Muscle of arm (tissue), 1 donor: ENCODE measurements at regions not wholly inside any gene's neighbourhood (a gene's known extent, or its start where the extent isn't known, plus 50 kb on each side); places are given as distances from the start of the nearest gene placed in this dataset.

Experiments used
- DNase-seq: peaks from one replicate; pipeline ENCODE4 v3.0.0-alpha.2; 2013

DNA sequence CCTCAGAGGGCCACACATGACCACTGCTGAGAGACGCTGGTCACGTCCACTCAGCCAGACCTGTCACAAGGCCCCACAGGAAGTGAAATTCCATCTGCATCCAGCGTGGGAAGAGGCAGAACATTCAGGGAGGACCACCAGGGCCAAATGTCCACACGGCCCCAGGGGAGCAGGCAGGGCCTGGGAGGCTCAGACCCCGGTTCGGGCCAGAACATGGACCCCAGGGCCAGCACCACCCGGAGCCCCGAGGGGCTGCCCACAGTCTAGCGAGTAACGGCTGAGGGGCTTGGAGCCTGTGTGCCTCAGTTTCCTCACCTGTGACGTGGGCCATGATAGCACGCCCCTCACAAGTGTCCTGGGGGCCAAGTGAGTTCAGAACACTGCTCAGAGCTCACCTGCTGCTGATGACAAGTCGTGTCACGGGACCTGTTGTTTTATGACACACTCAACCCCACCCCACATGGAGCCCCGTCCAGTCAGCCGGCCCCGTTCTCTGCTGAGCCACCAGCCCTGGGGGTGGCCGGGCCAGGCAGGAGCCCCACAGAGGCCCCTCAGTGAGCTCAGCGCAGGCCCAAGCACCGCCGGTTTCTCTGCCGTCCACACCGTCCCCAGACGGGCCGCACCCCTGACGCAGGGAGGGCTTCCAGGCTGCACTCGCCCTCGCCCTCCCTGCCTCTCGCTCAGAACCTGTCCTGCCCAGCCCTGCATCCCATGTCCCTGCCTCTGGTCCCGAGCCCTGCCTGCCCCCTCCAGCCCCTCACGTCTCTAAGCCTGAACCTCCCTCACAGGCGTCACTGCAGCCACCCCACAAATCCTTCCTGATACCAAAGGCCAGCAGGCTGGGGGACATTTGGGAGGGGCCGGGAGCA is 79.5 kb upstream of the GALNT9 start:
- DNase-seq: no peak

DNA sequence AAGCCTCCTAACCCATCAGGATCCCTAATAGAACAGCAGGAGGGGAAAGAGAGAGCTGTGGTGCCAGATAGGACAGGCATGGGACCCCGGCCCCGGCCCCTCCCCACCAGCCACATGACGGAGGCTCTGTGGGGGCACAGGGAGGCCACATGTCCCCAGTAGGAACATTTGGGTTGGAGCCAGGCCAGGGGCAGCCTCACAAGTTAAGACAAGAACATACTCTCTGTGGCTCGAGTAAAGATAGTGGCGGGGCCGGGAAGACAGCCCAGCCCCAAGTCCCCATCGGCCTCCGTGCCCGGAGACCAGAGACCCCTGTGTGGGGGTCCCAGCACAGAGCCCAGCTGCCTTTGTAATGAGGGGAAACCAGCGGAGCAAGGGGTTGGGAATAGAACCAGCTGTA is 78.6 kb upstream of the GALNT9 start:
- DNase-seq: no peak

DNA sequence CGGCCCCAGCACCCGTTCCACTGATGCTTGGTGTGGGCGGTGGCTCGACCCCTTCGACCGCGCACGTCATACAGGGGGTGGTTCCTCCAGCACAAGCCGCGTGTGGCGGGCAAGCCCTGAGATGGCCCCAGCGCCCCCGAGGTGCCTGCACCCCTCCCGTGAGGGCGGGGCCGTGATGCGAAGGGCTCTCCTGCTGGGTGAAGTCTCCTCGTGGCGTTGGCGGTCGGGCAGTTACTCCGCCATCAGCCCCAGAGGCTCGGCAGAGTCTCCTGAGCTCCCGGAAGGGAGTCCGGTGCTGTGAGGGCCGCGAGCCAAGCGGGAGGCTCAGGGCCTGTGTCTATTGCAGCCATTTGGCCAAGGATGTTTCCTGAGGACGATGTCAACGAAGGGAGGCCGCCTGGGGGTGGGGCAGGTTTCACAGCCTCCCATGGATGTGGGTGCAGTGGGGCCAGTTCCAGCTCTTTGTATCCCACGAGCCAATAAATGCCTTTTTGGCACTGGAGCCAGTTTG is 78.1 kb upstream of the GALNT9 start:
- no peak for DNase-seq

DNA sequence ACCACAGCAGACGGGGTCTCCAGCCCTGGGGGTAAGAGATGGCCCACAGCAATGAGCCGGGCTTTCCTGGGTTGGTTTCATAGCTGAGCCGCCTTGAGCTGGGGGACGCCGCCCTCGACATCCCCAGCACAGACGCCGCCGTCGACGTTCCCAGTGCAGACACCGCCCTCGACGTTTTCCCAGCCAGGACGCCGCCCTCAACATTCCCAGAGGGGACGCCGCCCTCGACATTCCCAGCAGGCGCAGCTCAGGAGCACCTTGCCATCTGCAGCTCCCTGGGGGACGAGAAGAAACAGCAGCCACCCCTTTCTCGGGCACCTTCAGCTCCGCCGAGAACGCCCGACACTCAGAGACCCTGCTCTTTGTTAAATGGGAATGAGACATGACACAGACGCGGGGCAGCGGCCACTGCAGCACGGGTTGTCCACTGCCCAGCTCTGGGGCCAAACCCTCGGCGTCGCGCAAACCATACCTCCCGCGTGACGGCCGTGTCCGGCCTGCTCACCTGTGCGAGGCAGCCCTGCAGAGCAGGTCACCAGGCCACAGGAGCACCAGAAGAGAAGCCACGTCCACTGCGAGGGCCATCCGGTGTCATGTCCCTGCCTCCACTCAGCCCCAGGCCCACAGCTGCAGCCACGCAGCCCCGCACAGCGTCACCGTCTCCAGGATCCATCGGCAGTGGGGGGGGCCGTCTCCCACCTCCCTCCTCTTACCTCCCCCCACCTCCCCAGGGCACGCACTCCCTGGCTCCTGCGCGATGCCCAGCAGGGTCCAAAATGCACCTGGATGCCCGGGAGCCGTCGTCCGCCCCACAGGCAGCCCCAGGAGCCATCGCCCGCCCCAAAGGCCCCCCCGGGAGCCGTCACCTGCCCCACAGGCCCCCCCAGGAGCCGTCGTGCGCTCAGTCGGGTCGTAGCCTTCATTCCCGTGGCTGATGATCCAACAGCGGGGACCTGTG is 77.4 kb upstream of the GALNT9 start:
- no peak for DNase-seq

DNA sequence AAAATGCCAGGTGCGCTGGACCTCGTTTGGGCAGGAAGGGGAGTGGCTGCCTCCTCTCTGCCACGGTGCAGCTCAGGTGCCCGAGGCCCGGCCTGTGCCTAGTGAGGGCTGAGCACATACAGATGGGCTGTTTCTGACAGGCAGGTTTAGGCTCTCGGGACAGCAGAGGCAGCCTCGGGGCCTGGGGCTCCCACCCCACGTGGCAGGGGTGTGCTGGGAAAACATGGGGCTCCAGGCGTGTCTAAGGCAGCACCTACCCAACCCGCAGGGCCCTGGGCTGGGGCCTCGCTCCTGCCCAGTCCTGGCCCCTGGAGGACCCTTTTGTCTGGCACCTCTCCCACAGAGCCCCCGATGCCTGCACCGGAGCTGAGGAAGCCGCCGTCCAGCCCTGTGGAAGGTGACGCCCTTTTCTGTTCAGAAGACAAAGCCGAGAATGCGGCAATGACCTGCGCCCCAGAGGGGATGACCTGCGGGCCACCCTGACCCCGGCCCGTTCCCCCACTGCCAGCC is 76.4 kb upstream of the GALNT9 start:
- DNase-seq: no peak

DNA sequence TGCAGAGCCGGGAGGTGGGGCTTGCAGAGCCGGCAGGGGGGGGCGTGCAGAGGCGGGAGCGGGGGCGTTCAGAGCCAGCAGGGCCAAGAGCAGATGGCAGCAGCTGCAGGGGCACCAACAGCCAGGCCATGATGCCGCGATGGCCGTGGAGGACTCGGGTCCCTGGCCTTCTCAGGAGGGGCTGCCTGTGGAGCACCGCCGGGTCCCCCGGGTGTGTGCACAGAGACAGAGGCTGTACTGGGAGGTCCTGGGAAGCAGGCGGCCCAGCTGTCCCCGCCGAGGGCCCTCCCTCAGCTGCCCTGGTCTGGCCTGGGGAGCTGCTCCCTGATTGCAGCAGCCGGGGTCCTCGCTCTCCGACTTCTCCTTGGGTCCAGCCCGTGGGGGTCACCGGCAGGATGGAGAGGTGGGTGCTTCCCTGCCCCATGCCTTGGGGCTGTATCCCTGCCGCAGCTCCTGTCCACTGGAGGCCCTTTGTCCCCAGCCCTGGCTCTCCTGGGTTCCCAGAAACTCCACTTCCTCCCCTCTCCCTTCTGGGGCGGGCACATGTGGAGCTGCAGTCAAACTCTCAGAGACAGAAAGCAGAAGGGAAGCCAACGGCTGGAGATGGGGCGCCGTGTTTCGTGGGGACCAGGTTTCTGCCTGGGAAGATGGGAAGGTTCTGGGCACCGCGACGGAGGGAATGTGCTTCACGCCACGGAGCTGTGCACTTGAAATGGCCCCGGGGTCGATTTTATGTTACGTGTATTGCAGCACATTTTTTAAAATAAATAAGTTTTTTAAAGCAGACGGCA is 75.8 kb upstream of the GALNT9 start:
- no peak for DNase-seq

DNA sequence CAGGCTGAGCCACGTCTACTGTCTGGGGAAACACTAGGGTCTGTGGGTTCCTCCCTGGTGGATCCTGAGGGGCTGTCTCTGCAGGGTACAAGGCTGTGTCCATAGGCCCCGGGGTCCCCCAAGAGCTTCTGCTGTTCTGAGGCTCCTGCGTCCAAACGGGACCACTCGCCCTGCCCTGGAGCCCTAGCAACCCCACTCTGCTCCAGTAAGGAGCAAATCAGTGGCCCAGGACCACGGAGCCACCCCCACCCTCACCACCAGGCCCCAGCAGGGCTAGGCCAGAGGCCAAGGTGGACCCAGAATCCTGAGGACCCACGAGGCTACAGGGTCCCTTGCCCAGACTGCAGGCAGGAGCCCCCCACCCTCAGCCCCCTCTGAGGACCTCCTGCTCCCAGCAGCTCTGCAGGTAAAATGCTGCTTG is 75.1 kb upstream of the GALNT9 start:
- no peak for DNase-seq

DNA sequence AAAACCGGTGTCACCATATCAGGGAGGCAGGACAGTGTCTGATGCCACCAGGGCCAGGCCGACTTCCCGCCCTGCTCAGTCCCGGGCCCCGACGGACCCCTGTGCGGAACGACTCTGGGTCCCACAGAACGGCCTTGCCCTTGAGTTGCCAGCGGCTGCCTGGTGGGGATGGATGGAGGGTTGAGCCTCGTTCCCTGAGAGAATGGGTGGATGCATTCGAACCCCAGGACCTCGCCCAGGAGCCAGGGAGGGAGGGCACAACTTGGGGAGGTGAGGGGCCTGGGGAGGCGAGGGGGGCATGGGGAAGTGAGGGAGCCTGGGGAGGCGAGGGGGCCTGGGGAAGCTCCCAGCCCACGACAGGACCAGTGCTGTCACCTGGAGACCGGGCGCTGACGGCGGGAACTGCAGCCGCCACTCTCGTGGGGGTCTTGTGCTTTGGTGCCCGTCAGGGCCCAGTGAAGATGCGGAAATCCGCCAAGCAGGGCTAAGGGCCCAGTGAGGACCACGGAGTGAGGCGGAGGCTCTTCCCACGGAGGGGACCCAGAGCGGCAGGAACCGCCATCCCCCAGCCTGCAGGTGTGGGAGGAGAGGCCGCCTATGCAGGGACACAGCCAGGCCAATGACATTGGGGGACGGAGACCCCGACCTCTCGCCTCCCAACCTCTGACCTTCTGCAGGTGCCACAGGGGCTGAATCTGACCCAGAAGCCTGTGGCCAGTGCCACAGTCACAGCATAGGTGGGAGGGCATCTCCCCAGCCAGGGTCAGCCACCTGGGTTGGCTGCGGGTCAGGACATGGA is 74.4 kb upstream of the GALNT9 start:
- DNase-seq: no peak

DNA sequence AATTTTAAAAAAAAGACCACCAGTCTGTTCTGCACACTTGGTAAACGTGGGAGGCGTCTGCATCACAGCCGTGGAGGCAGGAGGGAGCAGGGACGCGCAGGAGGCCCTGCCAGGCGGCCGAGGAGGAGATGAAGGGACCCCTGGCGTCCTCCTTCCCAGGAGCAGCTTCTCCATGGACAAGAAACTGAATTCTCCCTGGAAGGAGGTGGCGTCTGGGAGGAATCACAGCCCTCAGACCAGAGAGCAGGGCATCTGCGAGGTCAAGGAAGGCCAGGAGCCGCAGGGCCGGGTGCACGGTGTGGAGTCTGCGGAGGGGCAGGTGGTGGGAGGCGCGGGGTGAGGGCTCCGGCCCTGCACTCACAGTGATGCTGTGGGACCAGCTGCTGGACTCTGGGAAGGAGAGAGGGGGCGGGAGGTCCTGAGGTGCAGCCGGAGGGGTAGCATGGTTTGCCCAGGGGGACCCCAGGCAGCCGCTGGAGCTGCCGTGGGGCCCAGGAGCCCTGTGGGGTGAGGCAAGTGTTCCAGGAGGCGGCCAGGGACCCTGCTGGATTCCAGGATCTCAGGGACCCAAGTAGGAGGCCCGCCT is 73.5 kb upstream of the GALNT9 start:
- no peak for DNase-seq

DNA sequence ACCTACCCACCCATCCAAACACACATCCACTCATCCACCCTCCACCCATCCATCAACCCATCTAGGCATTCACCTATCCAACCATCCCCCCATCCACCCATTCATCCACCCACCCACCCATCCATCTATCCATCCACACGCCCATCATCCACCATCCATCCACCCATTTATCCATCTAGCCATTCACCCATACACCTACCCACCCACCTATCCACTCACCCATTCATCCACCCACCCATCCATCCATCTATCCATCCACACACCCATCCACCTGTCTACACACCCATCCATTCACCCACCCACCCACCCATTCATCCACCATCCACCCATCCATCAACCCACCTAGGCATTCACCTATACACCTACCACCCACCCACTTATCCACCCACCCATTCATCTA is 72.6 kb upstream of the GALNT9 start:
- no peak for DNase-seq

DNA sequence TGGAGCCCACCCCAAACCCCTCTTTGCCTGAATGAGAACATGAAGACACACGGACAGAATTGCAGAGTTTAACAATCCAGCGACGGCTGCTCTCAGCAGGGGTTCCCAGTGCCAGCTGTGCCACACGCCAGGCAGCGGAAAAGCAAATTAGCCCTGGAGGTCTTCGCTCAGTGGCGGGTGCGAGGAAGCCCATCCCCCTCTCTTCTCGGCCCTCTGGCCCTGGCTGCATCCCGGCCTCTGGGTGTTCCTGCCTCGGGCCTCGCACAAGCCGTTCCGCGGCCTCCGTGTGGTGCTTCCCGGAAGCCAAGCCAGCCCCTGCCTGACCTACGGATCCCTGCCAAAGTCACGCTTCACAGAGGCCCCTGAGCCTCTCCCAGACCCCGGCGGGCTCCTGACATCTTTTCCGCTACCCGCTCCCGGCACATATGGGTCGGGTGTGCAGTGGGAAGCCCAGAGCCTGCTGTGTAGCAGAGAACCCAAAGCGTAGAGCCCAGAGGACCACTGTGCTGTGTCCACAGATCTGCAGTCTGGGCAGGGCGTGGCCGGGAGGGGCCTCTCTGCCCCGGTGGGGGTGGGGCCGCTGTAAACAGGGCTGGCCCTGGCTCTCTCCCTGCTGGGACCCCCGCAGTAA is 70.7 kb upstream of the GALNT9 start:
- DNase-seq: no peak

DNA sequence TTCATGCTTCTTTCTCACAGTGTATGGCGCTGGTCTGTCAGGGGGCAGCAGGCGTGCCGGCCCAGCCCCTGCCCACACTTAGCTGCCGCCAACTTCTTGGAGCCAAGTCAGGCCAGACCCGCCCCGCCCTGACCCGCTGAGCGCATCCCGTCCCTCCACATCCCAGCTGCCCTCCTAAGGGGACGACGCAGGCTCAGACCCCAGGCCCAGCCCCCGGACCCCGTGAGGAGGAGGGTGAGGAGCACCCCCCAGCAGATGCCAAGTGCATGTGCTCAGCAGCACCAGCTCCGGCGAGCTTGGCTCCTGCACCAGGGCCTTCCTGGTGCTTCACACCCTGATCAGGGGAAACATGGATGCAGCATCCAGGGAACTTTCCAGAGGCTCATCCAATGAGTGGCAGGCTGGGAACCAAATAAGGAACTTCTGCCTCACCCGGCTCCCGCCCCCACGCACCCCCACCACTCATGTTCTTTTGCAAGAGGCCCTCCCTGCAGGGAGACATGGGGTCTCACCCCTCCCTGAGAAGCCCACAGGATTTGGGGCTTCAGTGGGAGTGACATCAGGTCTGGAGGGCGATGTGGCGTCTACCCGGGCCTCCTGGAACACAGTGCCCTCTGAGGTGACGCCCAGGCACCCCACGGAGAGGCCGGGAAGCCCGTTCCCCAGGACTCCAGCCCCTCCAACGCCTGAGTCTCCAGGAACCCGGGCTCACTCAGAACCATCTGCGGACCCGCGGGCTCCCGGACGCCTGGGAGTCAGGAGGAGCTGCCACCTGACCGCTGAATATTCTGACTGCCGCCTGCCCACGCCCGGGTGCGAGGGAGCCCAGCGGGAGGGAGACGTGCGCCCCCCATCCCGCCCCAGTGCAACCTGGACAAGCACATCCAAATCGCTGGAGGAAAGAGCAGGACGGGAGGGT is 70.0 kb upstream of the GALNT9 start:
- DNase-seq: no peak

DNA sequence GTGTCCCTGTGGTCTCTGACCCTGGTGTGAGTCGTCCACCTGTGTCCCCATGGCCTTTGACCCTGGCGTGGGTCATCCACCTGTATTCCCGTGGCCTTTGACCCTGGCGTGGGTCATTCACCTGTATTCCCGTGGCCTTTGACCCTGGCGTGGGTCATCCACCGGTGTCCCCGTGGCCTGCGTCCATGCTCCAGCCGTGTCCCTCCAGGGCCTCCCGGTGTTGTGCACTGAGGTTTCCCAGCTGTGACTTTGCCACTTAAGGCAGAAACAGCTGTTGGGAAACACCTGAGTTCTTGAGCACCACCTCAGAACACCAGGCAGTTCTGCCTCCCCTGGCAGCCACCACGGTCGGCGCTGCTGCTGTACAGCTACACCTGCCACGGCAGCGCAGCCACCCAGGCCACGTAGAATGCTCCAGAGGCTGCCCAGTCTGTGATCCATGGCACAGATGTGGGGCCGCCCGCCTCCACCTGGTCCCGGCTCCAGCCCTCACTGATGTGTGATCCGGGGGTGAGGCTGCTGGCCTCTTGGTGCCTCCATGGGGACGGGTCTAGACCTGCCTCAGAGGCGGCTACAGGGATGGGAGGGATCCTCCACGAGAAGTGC is 69.1 kb upstream of the GALNT9 start:
- DNase-seq: no peak

DNA sequence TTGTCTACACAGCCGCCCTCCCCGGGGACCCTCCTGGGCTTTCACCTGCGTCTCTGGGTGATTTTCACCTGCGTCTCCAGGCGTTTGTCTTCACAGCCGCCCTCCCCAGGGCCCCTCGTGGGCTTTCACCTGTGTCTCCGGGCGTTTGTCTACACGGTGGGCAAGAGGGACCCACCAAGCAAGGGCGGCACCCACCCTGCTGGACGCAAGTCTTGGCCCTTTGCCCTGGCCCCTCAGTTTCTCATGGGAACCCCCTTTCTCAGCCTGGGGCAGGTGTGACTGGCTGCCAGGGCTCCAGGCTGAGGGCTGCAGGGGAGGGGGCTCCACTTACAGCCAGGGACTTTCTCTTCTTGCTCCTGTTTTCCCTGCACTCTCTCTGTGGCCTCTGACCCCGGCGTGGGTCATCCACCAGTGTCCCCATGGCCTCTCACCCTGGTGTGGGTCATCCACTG is 68.6 kb upstream of the GALNT9 start:
- DNase-seq: no peak

DNA sequence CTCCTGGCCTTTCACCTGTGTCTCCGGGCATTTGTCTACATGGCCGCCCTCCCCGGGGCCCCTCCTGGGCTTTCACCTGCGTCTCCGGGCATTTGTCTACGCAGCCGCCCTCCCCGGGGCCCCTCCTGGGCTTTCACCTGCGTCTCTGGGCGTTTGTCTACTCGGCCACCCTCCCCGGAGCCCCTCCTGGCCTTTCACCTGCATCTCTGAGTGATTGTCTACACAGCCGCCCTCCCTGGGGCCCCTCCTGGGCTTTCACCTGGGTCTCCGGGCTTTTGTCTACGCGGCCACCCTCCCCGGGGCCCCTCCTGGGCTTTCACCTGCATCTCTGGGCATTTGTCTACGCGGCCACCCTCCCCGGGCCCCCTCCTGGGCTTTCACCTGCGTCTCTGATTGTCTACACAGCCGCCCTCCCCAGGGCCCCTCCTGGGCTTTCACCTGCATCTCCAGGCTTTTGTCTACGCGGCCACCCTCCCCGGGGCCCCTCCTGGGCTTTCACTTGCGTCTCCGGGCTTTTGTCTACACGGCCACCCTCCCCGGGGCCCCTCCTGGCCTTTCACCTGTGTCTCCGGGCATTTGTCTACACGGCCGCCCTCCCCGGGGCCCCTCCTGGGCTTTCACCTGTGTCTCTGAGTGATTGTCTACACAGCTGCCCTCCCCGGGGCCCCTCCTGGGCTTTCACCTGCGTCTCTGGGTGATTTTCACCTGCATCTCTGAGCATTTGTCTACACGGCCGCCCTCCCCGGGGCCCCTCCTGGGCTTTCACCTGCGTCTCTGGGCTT is 68.0 kb upstream of the GALNT9 start:
- DNase-seq: no peak

DNA sequence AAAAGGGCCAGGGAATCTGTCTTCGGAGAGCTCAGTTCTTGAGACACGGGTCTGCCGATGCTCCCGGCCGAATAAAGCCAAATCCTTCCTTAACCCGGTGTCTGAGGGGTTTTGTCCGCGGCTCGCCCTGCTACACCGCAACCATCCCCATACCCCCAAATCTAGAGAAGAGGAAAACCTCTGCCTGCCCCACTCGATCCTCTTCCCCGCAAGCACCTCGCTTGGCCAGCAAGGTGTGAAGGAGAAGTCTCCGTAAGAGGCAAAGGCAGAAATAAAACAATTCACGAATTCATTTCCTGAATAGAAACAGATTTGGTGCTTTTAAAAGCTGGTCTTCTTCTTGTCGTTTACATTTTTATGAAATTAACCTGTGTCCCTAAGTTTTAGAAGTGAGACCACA is 67.3 kb upstream of the GALNT9 start:
- no peak for DNase-seq

DNA sequence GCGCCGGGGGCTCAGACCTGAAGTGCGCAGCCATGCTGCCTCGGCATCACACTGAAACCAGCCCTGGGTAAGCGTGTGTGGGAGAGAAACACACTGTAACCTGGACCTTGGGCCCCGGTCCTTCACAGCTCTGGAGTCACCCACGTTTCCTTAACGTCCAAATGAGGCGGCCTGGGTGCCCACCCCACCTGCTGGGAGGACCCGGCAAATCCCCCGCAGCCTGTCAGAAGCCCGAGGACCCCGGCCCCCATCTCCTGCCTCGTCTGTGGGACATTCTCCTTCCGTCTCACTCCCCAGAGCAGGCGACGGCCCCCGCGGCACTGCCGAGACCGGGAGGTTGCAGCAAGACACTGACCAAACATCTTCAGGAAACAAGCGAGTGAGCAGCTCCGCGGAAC is 66.5 kb upstream of the GALNT9 start:
- no peak for DNase-seq
